Keratinocyte (primary cell): ENCODE measurements at regions not wholly inside any gene's neighbourhood (a gene's known extent, or its start where the extent isn't known, plus 50 kb on each side); places are given as distances from the start of the nearest gene placed in this dataset.

ENCODE experiments used
- DNase-seq: peaks from one replicate; pipeline ENCODE4 v3.0.0-alpha.2; 2011; ENCODE audit warnings: low read depth, missing footprints, low spot score
- FAIRE-seq: peaks from 2 replicates; lab custom pipeline; 2011; peaks lifted over from hg19 to GRCh38; lab: Jason Lieb, UNC
- H2AFZ ChIP-seq: 2 replicates; pipeline ENCODE4 v1.6.0; 2012; ENCODE audit warnings: low read length, control low read depth, inconsistent platforms; ENCODE audit not compliant: control insufficient read depth
- H3K27ac ChIP-seq: 2 replicates; pipeline ENCODE4 v1.5.1; 2011; ENCODE audit warnings: low read length; ENCODE audit not compliant: control insufficient read depth, insufficient read depth
- H3K27me3 ChIP-seq: 3 replicates; pipeline ENCODE4 v1.6.0; 2011; ENCODE audit warnings: low read length; ENCODE audit not compliant: control insufficient read depth, insufficient read depth; ENCODE audit errors: extremely low read depth
- H3K36me3 ChIP-seq, 2 experiments: 2 replicates in 1 of 2; 3 replicates in 1 of 2; pipeline ENCODE4 v1.5.1; 2011; ENCODE audit warnings: low read length in 2 of 2, mild to moderate bottlenecking in 1 of 2; ENCODE audit not compliant: control insufficient read depth in 2 of 2, insufficient read depth in 2 of 2; ENCODE audit errors: extremely low read depth in 1 of 2
- H3K4me1 ChIP-seq: 3 replicates; pipeline ENCODE4 v1.5.1; 2011; ENCODE audit warnings: low read length; ENCODE audit not compliant: control insufficient read depth, insufficient read depth; ENCODE audit errors: extremely low read depth
- H3K4me2 ChIP-seq: 3 replicates; pipeline ENCODE4 v1.6.0; 2011; ENCODE audit warnings: low read depth, low read length; ENCODE audit not compliant: control insufficient read depth, insufficient read depth; ENCODE audit errors: extremely low read depth
- H3K4me3 ChIP-seq, 3 experiments: fragments of 200-600 bp in 1 of 3; sonication (generic) in 1 of 3; 2 replicates in 2 of 3; 3 replicates in 1 of 3; pipeline ENCODE4 v1.5.1; 2011 to 2016; ENCODE audit warnings: low read length in 3 of 3, mild to moderate bottlenecking in 3 of 3, control low read depth in 2 of 3, inconsistent platforms in 1 of 3, low read depth in 1 of 3, mixed read lengths in 1 of 3, mixed run types in 1 of 3, moderate library complexity in 1 of 3; ENCODE audit not compliant: control insufficient read depth in 2 of 3, insufficient read depth in 2 of 3; ENCODE audit errors: extremely low read depth in 1 of 3
- H3K79me2 ChIP-seq: 2 replicates; pipeline ENCODE4 v1.6.0; 2012; ENCODE audit warnings: low read length; ENCODE audit not compliant: control insufficient read depth, insufficient read depth
- H3K9ac ChIP-seq: 3 replicates; pipeline ENCODE4 v1.6.0; 2011; ENCODE audit warnings: low read length; ENCODE audit not compliant: control insufficient read depth, insufficient read depth; ENCODE audit errors: extremely low read depth
- H3K9me1 ChIP-seq: 3 replicates; pipeline ENCODE4 v1.6.0; 2011; ENCODE audit warnings: low read length; ENCODE audit not compliant: control insufficient read depth, insufficient read depth; ENCODE audit errors: extremely low read depth
- H3K9me3 ChIP-seq: 2 replicates; pipeline ENCODE4 v1.5.1; 2012; ENCODE audit warnings: low read depth, low read length; ENCODE audit not compliant: control insufficient read depth
- H4K20me1 ChIP-seq: 3 replicates; pipeline ENCODE4 v1.6.0; 2011; ENCODE audit warnings: low read length; ENCODE audit not compliant: control insufficient read depth, insufficient read depth; ENCODE audit errors: extremely low read depth
- EZH2 ChIP-seq: IDR thresholded peaks from one replicate; pipeline ENCODE4 v1.6.1; 2012; ENCODE audit warnings: inconsistent platforms, mild to moderate bottlenecking, low read length, moderate library complexity
- dilution Hi-C: fragments of 300-500 bp; cut with MboI; formaldehyde crosslinking; loops from one replicate; pipeline ENCODE4 v1.7.0; 2020; ENCODE audit warnings: low sequenced_read_pairs; ENCODE audit not compliant: extremely low pct_ligation_motif_present
- TF ChIP-seq, protein P1 (sequence below), 3 experiments: IDR thresholded peaks in 1 of 3; conservative IDR thresholded peaks in 1 of 3; optimal IDR thresholded peaks in 1 of 3; 2 replicates in 2 of 3; 3 replicates in 1 of 3; pipeline versions ENCODE3 to v1.5.1; 2011; ENCODE audit warnings: low read length in 3 of 3, mild to moderate bottlenecking in 3 of 3, moderate library complexity in 2 of 3, control low read depth in 1 of 3, inconsistent platforms in 1 of 3; ENCODE audit not compliant: insufficient read depth in 2 of 3; ENCODE audit errors: extremely low read depth in 1 of 3

DNA sequence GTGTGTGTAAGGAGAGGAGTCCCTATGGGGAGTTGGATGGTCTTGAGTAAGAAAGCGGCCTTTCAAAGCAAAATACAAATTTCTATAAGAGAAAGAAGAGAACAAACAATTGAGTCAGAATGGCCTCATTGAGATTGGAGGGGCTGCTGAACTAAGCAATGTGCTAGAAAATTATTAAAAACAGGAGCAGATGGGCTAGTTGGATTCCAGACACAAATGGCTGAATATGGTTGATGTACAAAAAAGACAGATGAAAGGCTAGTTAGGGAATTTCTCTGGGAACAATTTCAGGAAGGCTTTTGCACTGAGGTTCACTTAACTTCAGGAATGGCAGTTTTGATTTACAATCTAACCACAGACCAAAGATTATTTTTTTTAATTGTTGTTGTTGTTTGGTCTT, 1806.8 kb upstream of the TENM3 start:
- Histone ChIP-seq H4K20me1 (no peaks in the 10 kb centered on the region), H3K36me3 (no peaks in the 10 kb centered on the region), H3K4me2 (no peak overlapping the region), H3K4me3 (no peak overlapping the region), H3K27ac (no peak overlapping the region), H3K9me3 (no peaks in the 10 kb centered on the region), H3K9ac (no peak overlapping the region), H3K9me1 (no peaks in the 10 kb centered on the region), H3K4me1 (no peaks in the 10 kb centered on the region), H3K79me2 (no peaks in the 10 kb centered on the region), H2AFZ (no peak overlapping the region), H3K27me3 (no peaks in the 10 kb centered on the region)
- FAIRE-seq (no peak), DNase-seq (no peak)
- dilution Hi-C loops: no loop called here
- TF ChIP-seq EZH2: no peak

GRCh38 chr4:180437601-180438000, 1805.6 kb upstream of the TENM3 start:
- Histone ChIP-seq H3K4me3 (no peak overlapping the region), H3K79me2 (no peaks in the 10 kb centered on the region), H3K9me3 (no peaks in the 10 kb centered on the region), H3K9ac (no peak overlapping the region), H2AFZ (no peak overlapping the region), H3K27me3 (no peaks in the 10 kb centered on the region), H3K27ac (no peak overlapping the region), H3K36me3 (no peaks in the 10 kb centered on the region), H3K4me2 (no peak overlapping the region), H3K4me1 (no peaks in the 10 kb centered on the region), H3K9me1 (no peaks in the 10 kb centered on the region), H4K20me1 (no peaks in the 10 kb centered on the region)
- no peak for TF ChIP-seq EZH2
- TF ChIP-seq, protein P1, sequence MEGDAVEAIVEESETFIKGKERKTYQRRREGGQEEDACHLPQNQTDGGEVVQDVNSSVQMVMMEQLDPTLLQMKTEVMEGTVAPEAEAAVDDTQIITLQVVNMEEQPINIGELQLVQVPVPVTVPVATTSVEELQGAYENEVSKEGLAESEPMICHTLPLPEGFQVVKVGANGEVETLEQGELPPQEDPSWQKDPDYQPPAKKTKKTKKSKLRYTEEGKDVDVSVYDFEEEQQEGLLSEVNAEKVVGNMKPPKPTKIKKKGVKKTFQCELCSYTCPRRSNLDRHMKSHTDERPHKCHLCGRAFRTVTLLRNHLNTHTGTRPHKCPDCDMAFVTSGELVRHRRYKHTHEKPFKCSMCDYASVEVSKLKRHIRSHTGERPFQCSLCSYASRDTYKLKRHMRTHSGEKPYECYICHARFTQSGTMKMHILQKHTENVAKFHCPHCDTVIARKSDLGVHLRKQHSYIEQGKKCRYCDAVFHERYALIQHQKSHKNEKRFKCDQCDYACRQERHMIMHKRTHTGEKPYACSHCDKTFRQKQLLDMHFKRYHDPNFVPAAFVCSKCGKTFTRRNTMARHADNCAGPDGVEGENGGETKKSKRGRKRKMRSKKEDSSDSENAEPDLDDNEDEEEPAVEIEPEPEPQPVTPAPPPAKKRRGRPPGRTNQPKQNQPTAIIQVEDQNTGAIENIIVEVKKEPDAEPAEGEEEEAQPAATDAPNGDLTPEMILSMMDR (optimal IDR thresholded peaks at IDR 0.05 in 1 of 3, IDR thresholded peaks at IDR 0.05 in 1 of 3, conservative IDR thresholded peaks at IDR 0.05 in 1 of 3; ENCODE audit: extremely low read depth in 1 of 3, insufficient read depth in 2 of 3, low read length in 3 of 3): no peak
- FAIRE-seq (no peak), DNase-seq (no peak)
- dilution Hi-C loops: no loop called here

- Histone ChIP-seq H3K4me1 (no peaks in the 10 kb centered on the region), H3K9me1 (no peaks in the 10 kb centered on the region), H4K20me1 (no peaks in the 10 kb centered on the region), H3K4me3 (no peak overlapping the region), H3K36me3 (no peaks in the 10 kb centered on the region), H3K27me3 (no peaks in the 10 kb centered on the region), H3K9ac (no peak overlapping the region), H3K9me3 (no peaks in the 10 kb centered on the region), H2AFZ (no peak overlapping the region), H3K4me2 (no peak overlapping the region), H3K27ac (no peak overlapping the region), H3K79me2 (no peaks in the 10 kb centered on the region)
- dilution Hi-C loops: no loop called here
- FAIRE-seq (no peak), DNase-seq (no peak)
- TF ChIP-seq, protein P1 (optimal IDR thresholded peaks at IDR 0.05 in 1 of 3, IDR thresholded peaks at IDR 0.05 in 1 of 3, conservative IDR thresholded peaks at IDR 0.05 in 1 of 3; ENCODE audit: extremely low read depth in 1 of 3, insufficient read depth in 2 of 3, low read length in 3 of 3): no peak
- no peak for TF ChIP-seq EZH2
These were observed 1794.9 kb upstream of the TENM3 start for GRCh38 chr4:180448306-180448705.
